ENCODE measurements at regions not wholly inside any gene's neighbourhood (a gene's known extent, or its start where the extent isn't known, plus 50 kb on each side); places are given as distances from the start of the nearest gene placed in this dataset.
"Not testable (repeated sequence)": the region's sequence is repeated elsewhere in the genome, so short reads cannot be mapped to it uniquely, and the experiment has no call there.

DNA sequence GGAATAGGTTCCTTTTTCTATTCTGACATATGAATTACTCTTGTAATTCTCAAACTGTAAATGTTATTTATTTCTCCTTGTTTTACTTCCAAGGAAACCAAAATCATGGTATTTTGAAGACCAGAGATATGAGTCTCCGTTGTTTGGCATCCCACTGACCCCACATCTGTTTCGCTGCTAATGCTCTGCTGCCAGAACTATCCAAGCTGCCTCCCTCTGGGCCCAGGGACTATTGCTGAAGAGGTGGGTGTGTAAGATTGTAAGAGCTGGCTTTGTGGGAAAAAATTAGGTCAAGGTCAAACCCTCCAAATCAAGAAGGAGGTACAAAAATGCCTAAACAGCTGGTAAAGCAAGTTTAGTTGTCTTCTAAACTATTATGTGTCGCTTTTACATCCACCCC, 129.4 kb upstream of the MYO10 start:
- DNase-seq, result no peak
- no peak overlapping the region for H3K27ac Mint-ChIP-seq
- POLR2A ChIA-PET, result no interaction called here
- no peaks in the 10 kb centered on the region for H3K27me3 Mint-ChIP-seq
- no peak overlapping the region for H3K27ac ChIP-seq (ENCODE audit: low read length)
- whole genome bisulfite sequencing (ENCODE audit: insufficient coverage), result no CpG with 5 or more reads among the region's 3 CpGs
- no peaks in the 10 kb centered on the region for H3K9me3 ChIP-seq
- no peaks in the 10 kb centered on the region for H3K4me1 Mint-ChIP-seq
- H3K36me3 ChIP-seq (ENCODE audit: control insufficient read depth in 2 of 2, extremely low read depth in 1 of 2, insufficient read depth in 1 of 2, low read length in 1 of 2), result no peaks in the 10 kb centered on the region
- no peaks in the 10 kb centered on the region for H3K36me3 Mint-ChIP-seq
- no peaks in the 10 kb centered on the region for H3K27me3 ChIP-seq (replicated peaks in 1 of 2; ENCODE audit: control insufficient read depth in 2 of 2, extremely low read depth in 1 of 2, insufficient read depth in 2 of 2, low read length in 1 of 2)
- CTCF ChIA-PET, result no interaction called here
- no peak overlapping the region for H3K4me3 ChIP-seq (ENCODE audit: control insufficient read depth in 1 of 2, extremely low read depth in 1 of 2, low read length in 1 of 2)
- no peaks in the 10 kb centered on the region for H3K9me3 Mint-ChIP-seq
- ATAC-seq (replicated peaks in 1 of 4), result no peak
- H3K4me1 ChIP-seq (ENCODE audit: control insufficient read depth in 1 of 2, extremely low read depth in 1 of 2, insufficient read depth in 2 of 2, low read length in 2 of 2), result no peaks in the 10 kb centered on the region
- no peak overlapping the region for H3K4me3 Mint-ChIP-seq

DNA sequence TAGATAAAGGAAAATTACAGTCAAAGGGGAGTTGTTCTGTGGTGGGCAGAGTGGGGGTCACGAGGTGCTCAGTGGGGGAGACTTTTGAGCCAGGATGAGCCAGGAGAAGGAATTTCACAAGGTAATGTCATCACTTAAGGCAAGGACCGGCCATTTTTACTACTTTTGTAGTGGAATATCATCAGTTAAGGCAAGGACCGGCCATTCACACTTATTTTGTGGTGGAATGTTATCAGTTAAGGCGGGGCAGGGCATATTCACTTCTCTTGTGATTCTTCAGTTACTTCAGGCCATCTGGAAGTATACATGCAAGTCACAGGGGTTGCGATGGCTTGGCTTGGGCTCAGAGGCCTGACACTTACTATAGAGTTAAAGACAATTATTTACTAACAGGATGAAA, 129.9 kb upstream of the MYO10 start:
- H3K27me3 Mint-ChIP-seq; H3K4me1 ChIP-seq (ENCODE audit: control insufficient read depth in 1 of 2, extremely low read depth in 1 of 2, insufficient read depth in 2 of 2, low read length in 2 of 2); H3K27me3 ChIP-seq (replicated peaks in 1 of 2; ENCODE audit: control insufficient read depth in 2 of 2, extremely low read depth in 1 of 2, insufficient read depth in 2 of 2, low read length in 1 of 2); H3K4me1 Mint-ChIP-seq; POLR2A ChIA-PET; DNase-seq; H3K36me3 ChIP-seq (ENCODE audit: control insufficient read depth in 2 of 2, extremely low read depth in 1 of 2, insufficient read depth in 1 of 2, low read length in 1 of 2); H3K9me3 Mint-ChIP-seq; H3K36me3 Mint-ChIP-seq; H3K9me3 ChIP-seq; H3K27ac Mint-ChIP-seq; H3K4me3 ChIP-seq (ENCODE audit: control insufficient read depth in 1 of 2, extremely low read depth in 1 of 2, low read length in 1 of 2); H3K27ac ChIP-seq (ENCODE audit: low read length); H3K4me3 Mint-ChIP-seq; CTCF ChIA-PET; ATAC-seq (replicated peaks in 1 of 4): not testable (repeated sequence)
- 72% methylated on average over 3 of the region's 5 CpGs for WGBS (ENCODE audit: insufficient coverage)

DNA sequence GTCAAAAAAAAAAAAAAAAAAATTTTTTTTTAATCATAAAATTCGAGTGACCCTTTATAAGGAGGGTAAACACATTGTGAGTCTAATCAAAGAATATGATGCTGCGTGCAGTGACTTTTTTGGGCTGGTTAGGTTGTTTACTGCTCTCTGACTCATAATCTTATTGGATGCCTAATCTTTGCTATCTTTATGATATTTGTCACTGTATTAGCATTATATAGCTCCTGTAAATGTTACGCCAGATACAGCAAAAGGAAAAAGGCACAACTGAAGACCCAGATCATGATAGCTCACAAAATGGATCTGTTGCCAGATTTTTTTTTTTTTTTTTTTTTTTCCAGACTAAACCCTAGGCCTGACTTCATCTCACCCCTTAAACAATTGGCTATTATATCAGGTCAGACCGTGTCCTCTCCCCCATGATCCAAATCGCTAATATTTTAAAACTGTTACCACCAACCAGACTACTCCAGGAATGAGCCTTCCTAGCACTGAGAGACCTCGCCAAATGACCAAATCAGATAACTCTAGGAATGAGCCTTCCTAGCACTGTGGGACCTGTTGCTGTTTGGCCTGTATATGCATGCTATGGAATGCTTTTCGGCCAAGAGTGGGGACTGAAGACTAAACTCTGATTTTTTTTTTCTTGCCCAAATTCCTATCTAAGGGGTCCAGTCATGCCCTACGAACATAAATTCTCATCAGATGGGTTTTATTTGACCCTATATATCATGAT, 131.7 kb upstream of the MYO10 start:
- no peaks in the 10 kb centered on the region for H3K36me3 Mint-ChIP-seq
- 80% methylated on average over 3 of the region's 8 CpGs for WGBS (ENCODE audit: insufficient coverage)
- no peaks in the 10 kb centered on the region for H3K9me3 Mint-ChIP-seq
- DNase-seq (no peak), ATAC-seq (replicated peaks in 1 of 4) (no peak)
- CTCF ChIA-PET, result interaction anchor here (0.7 kb wide), 2 partner anchors 134 to 1372 kb away, joined by 4 to 6 read pairs; no protein-coding TSS in a partner anchor
- H3K36me3 ChIP-seq (ENCODE audit: control insufficient read depth in 2 of 2, extremely low read depth in 1 of 2, insufficient read depth in 1 of 2, low read length in 1 of 2), result no peaks in the 10 kb centered on the region
- no peaks in the 10 kb centered on the region for H3K4me1 ChIP-seq (ENCODE audit: control insufficient read depth in 1 of 2, extremely low read depth in 1 of 2, insufficient read depth in 2 of 2, low read length in 2 of 2)
- POLR2A ChIA-PET, result interaction anchor here in 1 of 2 donors (0.6 kb wide), 2 partner anchors 12 to 972 kb away, joined by 3 to 5 read pairs; no protein-coding TSS in a partner anchor
- no peaks in the 10 kb centered on the region for H3K27me3 Mint-ChIP-seq
- no peak overlapping the region for H3K4me3 Mint-ChIP-seq
- no peak overlapping the region for H3K27ac ChIP-seq (ENCODE audit: low read length)
- no peak overlapping the region for H3K27ac Mint-ChIP-seq
- H3K4me1 Mint-ChIP-seq, result no peaks in the 10 kb centered on the region
- no peak overlapping the region for H3K4me3 ChIP-seq (ENCODE audit: control insufficient read depth in 1 of 2, extremely low read depth in 1 of 2, low read length in 1 of 2)
- H3K27me3 ChIP-seq (replicated peaks in 1 of 2; ENCODE audit: control insufficient read depth in 2 of 2, extremely low read depth in 1 of 2, insufficient read depth in 2 of 2, low read length in 1 of 2), result no peaks in the 10 kb centered on the region
- H3K9me3 ChIP-seq, result no peaks in the 10 kb centered on the region

DNA sequence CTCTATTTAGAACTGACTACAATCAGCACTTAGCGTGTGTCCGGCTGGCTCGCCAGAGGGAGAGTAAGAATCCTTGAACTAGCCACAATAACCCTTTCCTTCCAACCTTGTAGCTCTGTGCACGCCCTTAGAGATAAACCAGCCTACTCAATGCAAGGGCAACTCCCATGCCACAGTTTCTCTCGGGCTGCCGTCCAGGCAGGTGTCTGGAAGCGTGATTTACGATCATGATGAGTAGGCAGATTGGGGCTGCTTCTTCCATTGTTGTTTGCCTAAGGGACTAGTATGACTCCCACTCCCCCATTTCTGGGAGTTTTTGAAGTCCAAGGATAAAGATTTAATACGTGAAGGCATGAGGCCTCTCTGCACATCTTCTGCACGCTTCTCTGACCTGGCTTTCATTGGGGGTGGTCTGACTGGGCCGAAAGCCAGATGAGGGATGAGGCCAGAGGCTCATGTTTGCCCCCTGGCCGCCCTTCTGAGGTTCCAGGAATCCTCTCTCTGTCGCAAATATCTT, 134.0 kb upstream of the MYO10 start:
- POLR2A ChIA-PET, result no interaction called here
- H3K27me3 Mint-ChIP-seq, result no peaks in the 10 kb centered on the region
- Histone ChIP-seq H3K36me3 (ENCODE audit: control insufficient read depth in 2 of 2, extremely low read depth in 1 of 2, insufficient read depth in 1 of 2, low read length in 1 of 2) (no peaks in the 10 kb centered on the region), H3K4me3 (ENCODE audit: control insufficient read depth in 1 of 2, extremely low read depth in 1 of 2, low read length in 1 of 2) (no peak overlapping the region), H3K4me1 (ENCODE audit: control insufficient read depth in 1 of 2, extremely low read depth in 1 of 2, insufficient read depth in 2 of 2, low read length in 2 of 2) (no peaks in the 10 kb centered on the region), H3K27ac (ENCODE audit: low read length) (no peak overlapping the region), H3K27me3 (replicated peaks in 1 of 2; ENCODE audit: control insufficient read depth in 2 of 2, extremely low read depth in 1 of 2, insufficient read depth in 2 of 2, low read length in 1 of 2) (no peaks in the 10 kb centered on the region), H3K9me3 (no peaks in the 10 kb centered on the region)
- CTCF ChIA-PET, result no interaction called here
- H3K9me3 Mint-ChIP-seq, result peaks cover 0 to 3% (median 3%) of the 10 kb centered on the region in 3 donors
- no peak for DNase-seq
- no peak overlapping the region for H3K27ac Mint-ChIP-seq
- no peaks in the 10 kb centered on the region for H3K36me3 Mint-ChIP-seq
- ATAC-seq (replicated peaks in 1 of 4), result no peak
- 68% methylated on average over 3 of the region's 13 CpGs for WGBS (ENCODE audit: insufficient coverage)
- no peak overlapping the region for H3K4me3 Mint-ChIP-seq
- H3K4me1 Mint-ChIP-seq, result no peaks in the 10 kb centered on the region

DNA sequence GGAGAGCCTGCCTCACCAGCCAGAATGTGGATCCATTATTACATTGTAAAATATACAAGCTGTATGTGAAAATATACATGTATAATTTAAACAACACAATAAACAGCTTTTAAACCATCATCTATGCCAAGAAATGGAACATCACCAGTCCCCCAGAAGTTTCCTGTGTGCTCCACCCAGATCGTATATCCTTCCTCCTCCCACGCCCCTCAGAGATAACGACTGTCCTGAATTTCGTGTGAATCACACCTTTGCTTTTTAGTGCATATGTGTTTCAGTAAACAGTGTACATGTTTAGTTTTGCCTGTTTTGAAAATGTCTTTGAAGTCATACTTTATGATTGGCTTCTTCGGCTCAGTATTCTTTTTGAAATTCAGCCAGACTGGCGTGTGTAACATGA, 134.6 kb upstream of the MYO10 start:
- no peak overlapping the region for H3K4me3 Mint-ChIP-seq
- DNase-seq (no peak), ATAC-seq (replicated peaks in 1 of 4) (no peak)
- H3K4me1 Mint-ChIP-seq, result no peaks in the 10 kb centered on the region
- Histone ChIP-seq H3K36me3 (ENCODE audit: control insufficient read depth in 2 of 2, extremely low read depth in 1 of 2, insufficient read depth in 1 of 2, low read length in 1 of 2) (no peaks in the 10 kb centered on the region), H3K27me3 (replicated peaks in 1 of 2; ENCODE audit: control insufficient read depth in 2 of 2, extremely low read depth in 1 of 2, insufficient read depth in 2 of 2, low read length in 1 of 2) (no peaks in the 10 kb centered on the region), H3K4me1 (ENCODE audit: control insufficient read depth in 1 of 2, extremely low read depth in 1 of 2, insufficient read depth in 2 of 2, low read length in 2 of 2) (no peaks in the 10 kb centered on the region), H3K4me3 (ENCODE audit: control insufficient read depth in 1 of 2, extremely low read depth in 1 of 2, low read length in 1 of 2) (no peak overlapping the region), H3K27ac (ENCODE audit: low read length) (no peak overlapping the region), H3K9me3 (no peaks in the 10 kb centered on the region)
- H3K9me3 Mint-ChIP-seq, result peaks cover 0 to 5% (median 3%) of the 10 kb centered on the region in 3 donors
- ChIA-PET CTCF (no interaction called here), POLR2A (no interaction called here)
- 50% methylated on average over 2 of the region's 6 CpGs for WGBS (ENCODE audit: insufficient coverage)
- no peaks in the 10 kb centered on the region for H3K36me3 Mint-ChIP-seq
- H3K27ac Mint-ChIP-seq, result no peak overlapping the region
- no peaks in the 10 kb centered on the region for H3K27me3 Mint-ChIP-seq

DNA sequence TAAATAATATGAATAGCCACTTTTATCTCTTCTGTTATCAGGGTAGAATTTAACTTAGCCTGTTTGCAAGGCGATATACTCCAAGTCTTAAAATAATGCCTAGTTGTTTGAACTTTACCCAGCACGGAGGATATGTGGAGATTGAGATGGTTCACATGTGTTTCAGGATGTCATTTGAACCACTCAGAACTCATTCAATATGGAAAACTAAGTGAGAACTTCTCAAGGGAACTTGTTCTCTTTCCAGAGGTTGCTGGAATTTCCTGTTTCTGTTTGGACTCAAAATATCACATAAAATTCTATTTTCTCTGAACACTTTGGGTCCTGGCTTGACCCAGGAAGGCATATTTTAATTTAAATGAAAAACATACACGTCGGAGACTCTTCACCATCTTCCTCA, 139.1 kb upstream of the MYO10 start:
- DNase-seq (no peak), ATAC-seq (replicated peaks in 1 of 4) (no peak)
- no peaks in the 10 kb centered on the region for H3K36me3 ChIP-seq (ENCODE audit: control insufficient read depth in 2 of 2, extremely low read depth in 1 of 2, insufficient read depth in 1 of 2, low read length in 1 of 2)
- no peaks in the 10 kb centered on the region for H3K4me1 ChIP-seq (ENCODE audit: control insufficient read depth in 1 of 2, extremely low read depth in 1 of 2, insufficient read depth in 2 of 2, low read length in 2 of 2)
- H3K36me3 Mint-ChIP-seq, result no peaks in the 10 kb centered on the region
- H3K27me3 Mint-ChIP-seq, result peaks cover 0 to 8% of the 10 kb centered on the region in 2 donors
- H3K9me3 ChIP-seq, result no peaks in the 10 kb centered on the region
- no peak overlapping the region for H3K27ac Mint-ChIP-seq
- ChIA-PET CTCF (no interaction called here), POLR2A (no interaction called here)
- H3K9me3 Mint-ChIP-seq, result peaks cover 0 to 12% (median 7%) of the 10 kb centered on the region in 3 donors
- peaks cover 0 to 4% (median 0%) of the 10 kb centered on the region in 3 donors for H3K4me1 Mint-ChIP-seq
- no peaks in the 10 kb centered on the region for H3K27me3 ChIP-seq (replicated peaks in 1 of 2; ENCODE audit: control insufficient read depth in 2 of 2, extremely low read depth in 1 of 2, insufficient read depth in 2 of 2, low read length in 1 of 2)
- 86% methylated on average over 2 of the region's 4 CpGs for WGBS (ENCODE audit: insufficient coverage)
- H3K4me3 Mint-ChIP-seq, result no peak overlapping the region
- no peak overlapping the region for H3K27ac ChIP-seq (ENCODE audit: low read length)
- H3K4me3 ChIP-seq (ENCODE audit: control insufficient read depth in 1 of 2, extremely low read depth in 1 of 2, low read length in 1 of 2), result no peak overlapping the region
